Esophagus muscularis mucosa (tissue), 3 donors: ENCODE measurements at regions not wholly inside any gene's neighbourhood (a gene's known extent, or its start where the extent isn't known, plus 50 kb on each side); places are given as distances from the start of the nearest gene placed in this dataset.

Experiments
- POLR2AphosphoS5 ChIP-seq, 2 donors: sonication (generic); formaldehyde crosslinking; IDR thresholded peaks; one replicate each; pipeline ENCODE4 v1.6.1; 2017; ENCODE audit warnings: antibody characterized with exemption in 2 of 2
- TF ChIP-seq, protein P1 (sequence below), 3 experiments: fragments of 200-600 bp in 2 of 3; fragments of 450-650 bp in 1 of 3; sonication (generic) in 2 of 3; IDR thresholded peaks; one replicate each; pipeline ENCODE4 v1.5.1; 2017 to 2019; ENCODE audit warnings: antibody characterized with exemption in 3 of 3, mild to moderate bottlenecking in 2 of 3, moderate library complexity in 1 of 3

- no peak for TF ChIP-seq POLR2AphosphoS5 (IDR thresholded peaks at IDR 0.05)
- TF ChIP-seq, protein P1, sequence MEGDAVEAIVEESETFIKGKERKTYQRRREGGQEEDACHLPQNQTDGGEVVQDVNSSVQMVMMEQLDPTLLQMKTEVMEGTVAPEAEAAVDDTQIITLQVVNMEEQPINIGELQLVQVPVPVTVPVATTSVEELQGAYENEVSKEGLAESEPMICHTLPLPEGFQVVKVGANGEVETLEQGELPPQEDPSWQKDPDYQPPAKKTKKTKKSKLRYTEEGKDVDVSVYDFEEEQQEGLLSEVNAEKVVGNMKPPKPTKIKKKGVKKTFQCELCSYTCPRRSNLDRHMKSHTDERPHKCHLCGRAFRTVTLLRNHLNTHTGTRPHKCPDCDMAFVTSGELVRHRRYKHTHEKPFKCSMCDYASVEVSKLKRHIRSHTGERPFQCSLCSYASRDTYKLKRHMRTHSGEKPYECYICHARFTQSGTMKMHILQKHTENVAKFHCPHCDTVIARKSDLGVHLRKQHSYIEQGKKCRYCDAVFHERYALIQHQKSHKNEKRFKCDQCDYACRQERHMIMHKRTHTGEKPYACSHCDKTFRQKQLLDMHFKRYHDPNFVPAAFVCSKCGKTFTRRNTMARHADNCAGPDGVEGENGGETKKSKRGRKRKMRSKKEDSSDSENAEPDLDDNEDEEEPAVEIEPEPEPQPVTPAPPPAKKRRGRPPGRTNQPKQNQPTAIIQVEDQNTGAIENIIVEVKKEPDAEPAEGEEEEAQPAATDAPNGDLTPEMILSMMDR (IDR thresholded peaks at IDR 0.05): no peak
These were observed 1001.7 kb downstream of the BRD1 start for GRCh38 chr22:48825802-48826520.
